SK-N-SH (cell line): ENCODE measurements at regions not wholly inside any gene's neighbourhood (a gene's known extent, or its start where the extent isn't known, plus 50 kb on each side); places are given as distances from the start of the nearest gene placed in this dataset.

Source experiments
- CTCF ChIA-PET: fragments of 300-600, 350-600 bp; formaldehyde crosslinking; extraction: SDS; loops from one replicate; lab custom pipeline; 2021; lab: Yijun Ruan, JAX
- POLR2A ChIA-PET: fragments of 350-600 bp; sonication (Branson Sonifier 250); formaldehyde crosslinking; extraction: SDS; loops from one replicate; lab custom pipeline; 2020; ENCODE audit warnings: antibody characterized with exemption, inconsistent platforms; lab: Yijun Ruan, JAX
- DNase-seq: peaks from one replicate; pipeline ENCODE4 v3.0.0; 2012
- H2AFZ ChIP-seq: fragments of 200-600 bp; sonication (generic); 2 replicates; pipeline ENCODE4 v1.8.1; 2016; ENCODE audit warnings: antibody characterized with exemption, mild to moderate bottlenecking, low read depth
- H3F3A ChIP-seq: fragments of 200-600 bp; sonication (generic); replicated peaks from 2 replicates; pipeline ENCODE3; 2016; ENCODE audit warnings: antibody characterized with exemption, mild to moderate bottlenecking; ENCODE audit not compliant: insufficient read depth
- H3K27ac ChIP-seq, 2 experiments: fragments of 200-500 bp in 1 of 2; fragments of 200-600 bp in 1 of 2; sonication (Bioruptor generic) in 1 of 2; sonication (generic), shearing (Covaris generic) in 1 of 2; 2 replicates each; pipeline versions ENCODE4 v1.5.1 to v1.6.1; 2014 to 2016; ENCODE audit warnings: low read depth in 2 of 2, inconsistent platforms in 1 of 2, low read length in 1 of 2, mild to moderate bottlenecking in 1 of 2, mixed read lengths in 1 of 2
- H3K27me3 ChIP-seq: fragments of 200-600 bp; sonication (generic), shearing (Covaris generic); 2 replicates; pipeline ENCODE4 v1.6.1; 2016; ENCODE audit warnings: mixed run types; ENCODE audit not compliant: insufficient read depth
- H3K36me3 ChIP-seq, 2 experiments: fragments of 200-500 bp in 1 of 2; fragments of 200-600 bp in 1 of 2; sonication (Bioruptor generic) in 1 of 2; sonication (generic) in 1 of 2; replicated peaks in 1 of 2; 2 replicates each; pipeline versions ENCODE3 to v1.5.1; 2014 to 2016; ENCODE audit warnings: low read length in 1 of 2, mild to moderate bottlenecking in 1 of 2; ENCODE audit not compliant: insufficient read depth in 2 of 2, control insufficient read depth in 1 of 2
- H3K4me1 ChIP-seq, 2 experiments: fragments of 200-500 bp in 1 of 2; fragments of 200-600 bp in 1 of 2; sonication (Bioruptor generic) in 1 of 2; sonication (generic), shearing (Covaris generic) in 1 of 2; 2 replicates each; pipeline versions ENCODE4 v1.5.1 to v1.6.1; 2014 to 2016; ENCODE audit warnings: low read depth in 1 of 2, low read length in 1 of 2, mixed run types in 1 of 2; ENCODE audit not compliant: insufficient read depth in 2 of 2, control insufficient read depth in 1 of 2
- H3K4me2 ChIP-seq: fragments of 200-600 bp; sonication (generic), shearing (Covaris generic); 2 replicates; pipeline ENCODE4 v1.6.1; 2017; ENCODE audit warnings: mixed run types
- H3K4me3 ChIP-seq, 2 experiments: fragments of 200-500 bp in 1 of 2; fragments of 200-600 bp in 1 of 2; sonication (Bioruptor generic) in 1 of 2; sonication (generic), shearing (Covaris generic) in 1 of 2; 2 replicates each; pipeline versions ENCODE4 v1.5.1 to v1.8.1; 2014 to 2016; ENCODE audit warnings: low read depth in 2 of 2, inconsistent platforms in 1 of 2, low read length in 1 of 2, mild to moderate bottlenecking in 1 of 2, mixed read lengths in 1 of 2, moderate library complexity in 1 of 2
- H3K79me2 ChIP-seq: fragments of 200-600 bp; sonication (generic); 2 replicates; pipeline ENCODE4 v1.8.1; 2017; ENCODE audit warnings: mild to moderate bottlenecking; ENCODE audit not compliant: insufficient read depth
- H3K9ac ChIP-seq: fragments of 200-600 bp; sonication (generic); 2 replicates; pipeline ENCODE4 v1.6.1; 2017; ENCODE audit warnings: mixed run types
- H3K9me2 ChIP-seq: fragments of 200-600 bp; sonication (generic); 2 replicates; pipeline ENCODE4 v1.6.1; 2017; ENCODE audit warnings: mixed run types
- H3K9me3 ChIP-seq: fragments of 200-600 bp; sonication (generic); 2 replicates; pipeline ENCODE4 v1.6.1; 2017; ENCODE audit warnings: mixed run types, mild to moderate bottlenecking, moderate library complexity
- H4K20me1 ChIP-seq: fragments of 200-600 bp; sonication (generic); 2 replicates; pipeline ENCODE4 v1.6.1; 2017; ENCODE audit warnings: mild to moderate bottlenecking, mixed run types; ENCODE audit not compliant: insufficient read depth
- EP300 ChIP-seq, 2 experiments: IDR thresholded peaks; 2 replicates each; pipeline versions ENCODE4 v1.4.0 to v1.6.1; 2012; ENCODE audit warnings: borderline replicate concordance in 1 of 2, low read depth in 1 of 2, low read length in 1 of 2
- EZH2phosphoT487 ChIP-seq: fragments of 200-600 bp; sonication (generic); IDR thresholded peaks from 2 replicates; pipeline ENCODE4 v1.6.1; 2017; ENCODE audit warnings: low read depth, mixed run types, mild to moderate bottlenecking, antibody characterized with exemption, moderate library complexity, borderline replicate concordance
- FOXM1 ChIP-seq: IDR thresholded peaks from 2 replicates; pipeline ENCODE4 v1.4.0; 2012; ENCODE audit warnings: low read depth, mild to moderate bottlenecking
- GATA2 ChIP-seq: sonication (generic); formaldehyde crosslinking; IDR thresholded peaks from 2 replicates; pipeline ENCODE4 v1.5.0; 2020; ENCODE audit warnings: mild to moderate bottlenecking, missing genetic modification reagents
- JUND ChIP-seq: IDR thresholded peaks from 2 replicates; pipeline ENCODE4 v1.4.0; 2012
- MEF2A ChIP-seq: IDR thresholded peaks from 2 replicates; pipeline ENCODE4 v1.4.0; 2012; ENCODE audit warnings: low read depth, borderline replicate concordance
- NFIC ChIP-seq: IDR thresholded peaks from 2 replicates; pipeline ENCODE4 v1.4.0; 2012; ENCODE audit warnings: borderline replicate concordance
- NRF1 ChIP-seq: IDR thresholded peaks from 2 replicates; pipeline ENCODE4 v1.6.1; 2012; ENCODE audit warnings: low read depth, mild to moderate bottlenecking, low read length
- POLR2AphosphoS5 ChIP-seq: IDR thresholded peaks from 2 replicates; pipeline ENCODE4 v1.6.1; 2012; ENCODE audit warnings: low read depth, low read length
- RCOR1 ChIP-seq: fragments of 150-350 bp; IDR thresholded peaks from 2 replicates; pipeline ENCODE4 v1.6.1; 2017; ENCODE audit warnings: antibody characterized with exemption, low read length
- RXRA ChIP-seq: IDR thresholded peaks from 2 replicates; pipeline ENCODE4 v1.4.0; 2012; ENCODE audit warnings: low read depth, mild to moderate bottlenecking, borderline replicate concordance
- SIN3A ChIP-seq: IDR thresholded peaks from 2 replicates; pipeline ENCODE4 v1.6.1; 2012; ENCODE audit warnings: low read depth, mild to moderate bottlenecking, low read length, moderate library complexity, borderline replicate concordance
- SMC3 ChIP-seq: IDR thresholded peaks from 2 replicates; pipeline ENCODE4 v1.6.1; 2012; ENCODE audit warnings: low read depth, low read length, improper control_type of control experiment
- TAF1 ChIP-seq: IDR thresholded peaks from 2 replicates; pipeline ENCODE4 v1.6.1; 2012; ENCODE audit warnings: low read depth, mild to moderate bottlenecking, low read length, moderate library complexity, borderline replicate concordance
- YY1 ChIP-seq: IDR thresholded peaks from 2 replicates; pipeline ENCODE4 v1.4.0; 2012; ENCODE audit warnings: low read depth, mild to moderate bottlenecking
- WGBS: methylation state at CpG from one replicate; pipeline ENCODE4 v1.1.6; 2017; ENCODE audit warnings: low lambda C conversion rate; 5-methylcytosine and 5-hydroxymethylcytosine counted together
- TF ChIP-seq, protein P1 (sequence below): fragments of 150-350 bp; IDR thresholded peaks from 2 replicates; pipeline ENCODE4 v1.6.1; 2016; ENCODE audit warnings: mild to moderate bottlenecking, low read depth, low read length

DNA sequence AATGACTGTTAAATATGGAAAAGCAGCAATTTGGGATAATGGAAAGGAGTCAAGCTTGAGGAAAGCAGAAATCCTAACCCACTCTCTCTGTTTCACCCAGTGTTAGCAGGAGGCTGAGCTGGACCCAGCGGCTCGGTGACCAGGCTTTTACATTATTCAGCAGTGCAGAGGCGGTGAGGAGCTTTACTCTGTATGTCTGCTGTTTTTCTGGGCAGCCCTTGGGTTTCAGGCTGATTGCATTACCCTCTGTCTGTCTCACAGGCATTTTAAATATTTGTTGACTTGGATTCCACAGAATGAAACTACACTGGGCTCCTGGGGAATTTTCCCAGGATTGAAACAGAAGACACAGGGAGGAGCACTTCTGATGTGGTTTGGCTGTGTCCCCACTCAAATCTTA, 368.0 kb downstream of the GALR1 start:
- Histone ChIP-seq H3K9ac (no peak overlapping the region), H4K20me1 (no peaks in the 10 kb centered on the region), H3K36me3 (no peaks in the 10 kb centered on the region), H3K27me3 (no peaks in the 10 kb centered on the region), H3K79me2 (no peaks in the 10 kb centered on the region), H3K9me2 (no peaks in the 10 kb centered on the region), H3K4me1 (no peaks in the 10 kb centered on the region), H3K4me3 (no peak overlapping the region), H3K9me3 (no peaks in the 10 kb centered on the region), H3F3A (no peaks in the 10 kb centered on the region), H3K4me2 (no peak overlapping the region), H3K27ac (no peak overlapping the region), H2AFZ (no peak overlapping the region)
- WGBS: 18% methylated on average over 3 of the region's 3 CpGs
- ChIA-PET CTCF (no interaction called here), POLR2A (no interaction called here)
- TF ChIP-seq JUND: no peak
- no peak for TF ChIP-seq TAF1
- no peak for TF ChIP-seq EP300 (IDR thresholded peaks at IDR 0.05; ENCODE audit: borderline replicate concordance in 1 of 2, low read depth in 1 of 2, low read length in 1 of 2)
- TF ChIP-seq NRF1: no peak
- TF ChIP-seq YY1: no peak
- no peak for TF ChIP-seq SIN3A
- TF ChIP-seq, protein P1, sequence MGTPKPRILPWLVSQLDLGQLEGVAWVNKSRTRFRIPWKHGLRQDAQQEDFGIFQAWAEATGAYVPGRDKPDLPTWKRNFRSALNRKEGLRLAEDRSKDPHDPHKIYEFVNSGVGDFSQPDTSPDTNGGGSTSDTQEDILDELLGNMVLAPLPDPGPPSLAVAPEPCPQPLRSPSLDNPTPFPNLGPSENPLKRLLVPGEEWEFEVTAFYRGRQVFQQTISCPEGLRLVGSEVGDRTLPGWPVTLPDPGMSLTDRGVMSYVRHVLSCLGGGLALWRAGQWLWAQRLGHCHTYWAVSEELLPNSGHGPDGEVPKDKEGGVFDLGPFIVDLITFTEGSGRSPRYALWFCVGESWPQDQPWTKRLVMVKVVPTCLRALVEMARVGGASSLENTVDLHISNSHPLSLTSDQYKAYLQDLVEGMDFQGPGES: no peak
- no peak for TF ChIP-seq POLR2AphosphoS5
- TF ChIP-seq NFIC: no peak
- no peak for DNase-seq

DNA sequence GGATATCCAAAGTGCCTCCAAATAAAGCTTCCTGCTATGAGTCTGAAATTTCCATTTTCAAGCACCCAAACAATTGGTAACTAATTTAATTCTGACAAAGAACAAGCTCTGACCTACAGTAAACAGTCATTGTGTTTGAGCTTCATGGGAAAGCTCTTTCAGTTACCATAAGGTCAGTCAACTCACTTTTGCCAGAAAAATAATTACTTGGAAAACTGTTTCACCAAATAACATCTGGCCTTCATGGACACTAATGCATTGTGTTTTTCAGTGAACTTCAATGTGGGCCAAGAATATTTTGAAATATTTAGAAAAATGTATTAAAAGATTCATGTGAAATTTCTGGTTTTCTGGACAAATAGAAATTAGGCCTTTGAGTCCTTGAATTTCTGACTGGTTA, 369.9 kb downstream of the GALR1 start:
- Histone ChIP-seq H3K4me3 (no peak overlapping the region), H3K9me2 (no peaks in the 10 kb centered on the region), H3K9ac (no peak overlapping the region), H3K4me2 (no peak overlapping the region), H3K4me1 (no peaks in the 10 kb centered on the region), H3K27ac (no peak overlapping the region), H4K20me1 (no peaks in the 10 kb centered on the region), H3K27me3 (no peaks in the 10 kb centered on the region), H3K9me3 (no peaks in the 10 kb centered on the region), H2AFZ (no peak overlapping the region), H3F3A (no peaks in the 10 kb centered on the region), H3K36me3 (no peaks in the 10 kb centered on the region), H3K79me2 (no peaks in the 10 kb centered on the region)
- POLR2A ChIA-PET: no interaction called here
- TF ChIP-seq FOXM1 (no peak), SMC3 (no peak), RCOR1 (no peak), EZH2phosphoT487 (no peak), GATA2 (CRISPR knock-in tag) (no peak), JUND (no peak), EP300 (IDR thresholded peaks at IDR 0.05; ENCODE audit: borderline replicate concordance in 1 of 2, low read depth in 1 of 2, low read length in 1 of 2) (no peak), RXRA (no peak), MEF2A (no peak)
- DNase-seq: no peak
- CTCF ChIA-PET: no interaction called here
